GM19238 (cell line): ENCODE measurements at regions not wholly inside any gene's neighbourhood (a gene's known extent, or its start where the extent isn't known, plus 50 kb on each side); places are given as distances from the start of the nearest gene placed in this dataset.

Experiments used
- DNase-seq: peaks from one replicate; pipeline ENCODE4 v3.0.0; 2011; ENCODE audit warnings: low spot score; ENCODE audit not compliant: insufficient read length

- DNase-seq = no peak
Observed at GRCh38 chr5:4065472-4066320, 470.1 kb downstream of the IRX1 start.

GRCh38 chr5:4068171-4068570 lies 472.5 kb downstream of the IRX1 start:
- DNase-seq = no peak

GRCh38 chr5:4078544-4078943 lies 482.9 kb downstream of the IRX1 start:
- DNase-seq = no peak

GRCh38 chr5:4079831-4080230 lies 484.2 kb downstream of the IRX1 start:
- DNase-seq = no peak

- DNase-seq = no peak
Observed at GRCh38 chr5:4080370-4080769, 484.7 kb downstream of the IRX1 start.

GRCh38 chr5:4081059-4081458 lies 485.4 kb downstream of the IRX1 start:
- DNase-seq = no peak

- DNase-seq = no peak
Observed at GRCh38 chr5:4081466-4081865, 485.8 kb downstream of the IRX1 start.

- DNase-seq = no peak
Observed at GRCh38 chr5:4082966-4083564, 487.4 kb downstream of the IRX1 start.

- no peak for DNase-seq
Observed at GRCh38 chr5:4083591-4084337, 488.1 kb downstream of the IRX1 start.

- DNase-seq = no peak
Observed at GRCh38 chr5:4086081-4086480, 490.4 kb downstream of the IRX1 start.

GRCh38 chr5:4087110-4087509 lies 491.5 kb downstream of the IRX1 start:
- DNase-seq = no peak

GRCh38 chr5:4089087-4089486 lies 493.5 kb downstream of the IRX1 start:
- no peak for DNase-seq

- no peak for DNase-seq
Observed at GRCh38 chr5:4093236-4093635, 497.6 kb downstream of the IRX1 start.

GRCh38 chr5:4093970-4094369 lies 498.3 kb downstream of the IRX1 start:
- no peak for DNase-seq

GRCh38 chr5:4095918-4096630 lies 500.4 kb downstream of the IRX1 start:
- DNase-seq = no peak

GRCh38 chr5:4097199-4097598 lies 501.6 kb downstream of the IRX1 start:
- no peak for DNase-seq

- no peak for DNase-seq
Observed at GRCh38 chr5:4098226-4098625, 502.6 kb downstream of the IRX1 start.

GRCh38 chr5:4099386-4099785 lies 503.8 kb downstream of the IRX1 start:
- no peak for DNase-seq

- no peak for DNase-seq
Observed at GRCh38 chr5:4100739-4101138, 505.1 kb downstream of the IRX1 start.

GRCh38 chr5:4101189-4101588 lies 505.6 kb downstream of the IRX1 start:
- no peak for DNase-seq

- no peak for DNase-seq
Observed at GRCh38 chr5:4104831-4105597, 509.4 kb downstream of the IRX1 start.
